ENCODE measurements at regions not wholly inside any gene's neighbourhood (a gene's known extent, or its start where the extent isn't known, plus 50 kb on each side); places are given as distances from the start of the nearest gene placed in this dataset.
"Not testable (repeated sequence)": the region's sequence is repeated elsewhere in the genome, so short reads cannot be mapped to it uniquely, and the experiment has no call there.

DNA sequence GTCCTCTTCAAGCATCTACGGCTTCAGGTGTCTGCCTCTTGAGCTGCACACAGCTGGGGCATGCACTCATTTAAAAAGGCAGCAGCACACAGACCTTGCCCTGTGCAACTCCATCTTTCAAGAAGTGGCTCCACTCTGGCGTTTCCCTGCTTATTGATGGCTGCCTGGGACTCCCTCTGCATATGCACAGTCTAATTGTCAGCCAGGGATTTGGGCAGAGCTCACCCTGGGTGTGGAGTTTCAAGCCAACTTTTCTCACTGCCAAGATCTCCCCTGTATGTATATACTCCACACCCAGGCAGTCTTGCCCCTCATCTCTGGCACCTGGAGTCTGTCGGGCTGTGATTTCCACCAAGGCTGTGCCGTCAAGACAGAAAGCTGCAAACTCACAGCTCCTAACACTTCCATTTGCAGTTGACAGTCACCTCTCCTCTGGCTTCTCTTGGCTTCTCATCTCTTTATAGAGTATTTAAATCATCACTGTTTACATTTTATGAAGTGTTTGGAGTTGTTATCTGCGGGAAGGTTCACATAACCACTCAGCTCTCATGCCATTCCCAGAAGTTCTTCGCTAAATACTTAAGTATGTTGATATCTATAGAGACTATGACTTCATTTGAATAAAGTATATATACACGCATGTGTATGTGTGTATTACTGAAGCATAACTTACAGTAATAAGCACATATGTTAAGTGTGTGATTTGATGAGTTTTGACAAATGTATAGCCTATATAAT is 130.5 kb upstream of the ZNF469 start:
- TF ChIP-seq, protein P1, sequence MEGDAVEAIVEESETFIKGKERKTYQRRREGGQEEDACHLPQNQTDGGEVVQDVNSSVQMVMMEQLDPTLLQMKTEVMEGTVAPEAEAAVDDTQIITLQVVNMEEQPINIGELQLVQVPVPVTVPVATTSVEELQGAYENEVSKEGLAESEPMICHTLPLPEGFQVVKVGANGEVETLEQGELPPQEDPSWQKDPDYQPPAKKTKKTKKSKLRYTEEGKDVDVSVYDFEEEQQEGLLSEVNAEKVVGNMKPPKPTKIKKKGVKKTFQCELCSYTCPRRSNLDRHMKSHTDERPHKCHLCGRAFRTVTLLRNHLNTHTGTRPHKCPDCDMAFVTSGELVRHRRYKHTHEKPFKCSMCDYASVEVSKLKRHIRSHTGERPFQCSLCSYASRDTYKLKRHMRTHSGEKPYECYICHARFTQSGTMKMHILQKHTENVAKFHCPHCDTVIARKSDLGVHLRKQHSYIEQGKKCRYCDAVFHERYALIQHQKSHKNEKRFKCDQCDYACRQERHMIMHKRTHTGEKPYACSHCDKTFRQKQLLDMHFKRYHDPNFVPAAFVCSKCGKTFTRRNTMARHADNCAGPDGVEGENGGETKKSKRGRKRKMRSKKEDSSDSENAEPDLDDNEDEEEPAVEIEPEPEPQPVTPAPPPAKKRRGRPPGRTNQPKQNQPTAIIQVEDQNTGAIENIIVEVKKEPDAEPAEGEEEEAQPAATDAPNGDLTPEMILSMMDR (IDR thresholded peaks at IDR 0.05), result not testable (repeated sequence)
- TF ChIP-seq POLR2AphosphoS5, POLR2A (IDR thresholded peaks at IDR 0.05): not testable (repeated sequence)
